T1000 (cell line): ENCODE measurements at regions not wholly inside any gene's neighbourhood (a gene's known extent, or its start where the extent isn't known, plus 50 kb on each side); places are given as distances from the start of the nearest gene placed in this dataset.

Experiments
- DNase-seq: peaks from one replicate; lab custom pipeline; 2025; ENCODE audit warnings: mixed read lengths; lab: John Stamatoyannopoulos, UW

DNA sequence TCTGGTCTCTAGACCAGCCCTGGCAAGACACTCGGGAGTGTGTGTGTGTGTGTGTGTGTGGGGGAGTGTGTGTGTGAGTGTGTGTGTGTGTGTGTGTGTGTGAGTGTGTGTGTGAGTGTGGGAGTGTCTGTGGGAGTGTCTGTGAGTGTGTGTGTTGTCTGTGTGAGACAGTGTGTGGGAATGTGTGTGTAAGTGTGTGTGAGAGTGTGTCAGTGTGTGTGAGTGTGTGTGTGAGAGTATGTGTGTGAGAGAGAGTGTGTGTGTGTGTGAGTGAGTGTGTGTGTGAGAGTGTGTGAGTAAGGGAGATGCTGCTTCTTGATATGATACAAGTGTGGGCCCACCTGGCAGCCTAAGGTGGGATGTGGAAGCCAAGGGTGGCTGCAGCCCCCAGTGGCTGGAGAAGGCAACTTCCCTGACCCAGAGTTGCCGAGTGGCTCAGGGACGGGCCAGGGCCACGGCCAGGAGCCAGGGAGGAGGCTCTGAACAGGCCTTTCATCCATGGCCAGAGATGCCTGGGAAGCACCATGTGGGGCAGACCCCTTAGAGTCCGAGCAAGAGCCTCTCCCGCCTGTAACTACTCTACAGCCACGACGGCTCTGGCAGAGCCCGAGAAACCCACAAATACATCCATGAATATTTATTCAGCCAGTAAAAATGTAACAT lies 159.3 kb upstream of the MYCN start:
- DNase-seq, result no peak

DNA sequence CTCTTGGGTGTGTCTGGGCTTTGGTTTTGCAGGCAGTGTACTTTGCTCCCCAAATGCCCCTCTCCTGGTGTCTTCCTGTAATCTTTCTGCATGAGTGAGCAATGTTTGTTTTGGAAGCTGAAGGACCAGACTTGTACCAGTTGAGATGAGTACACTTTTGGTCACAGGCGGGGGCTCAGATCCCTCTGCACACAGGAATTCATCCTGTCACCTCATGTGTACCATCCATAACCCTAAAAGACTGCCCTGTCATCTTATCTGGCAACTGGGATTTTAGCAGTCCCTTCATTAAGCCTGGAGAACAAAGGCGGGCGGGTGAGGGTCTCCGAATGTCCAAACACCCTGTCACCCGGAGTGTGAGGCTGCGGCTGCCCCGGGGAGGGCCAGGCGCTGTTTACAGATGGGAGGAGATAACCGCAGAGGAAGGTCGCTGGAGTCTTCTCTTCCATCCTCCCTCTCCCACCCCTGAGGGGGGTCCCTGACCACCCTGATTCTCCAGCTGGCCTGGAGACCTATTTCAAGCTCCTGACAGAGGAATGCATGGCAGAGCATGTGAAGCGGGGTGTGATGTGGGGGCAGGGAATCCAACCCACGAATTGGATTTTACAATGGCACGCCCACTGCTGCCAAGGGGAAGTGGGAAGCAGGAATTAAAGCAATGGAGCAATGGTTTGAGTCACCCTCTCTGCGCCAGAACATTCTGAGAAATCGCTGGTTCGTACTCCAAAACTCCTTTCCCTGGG lies 158.2 kb upstream of the MYCN start:
- DNase-seq, result no peak

DNA sequence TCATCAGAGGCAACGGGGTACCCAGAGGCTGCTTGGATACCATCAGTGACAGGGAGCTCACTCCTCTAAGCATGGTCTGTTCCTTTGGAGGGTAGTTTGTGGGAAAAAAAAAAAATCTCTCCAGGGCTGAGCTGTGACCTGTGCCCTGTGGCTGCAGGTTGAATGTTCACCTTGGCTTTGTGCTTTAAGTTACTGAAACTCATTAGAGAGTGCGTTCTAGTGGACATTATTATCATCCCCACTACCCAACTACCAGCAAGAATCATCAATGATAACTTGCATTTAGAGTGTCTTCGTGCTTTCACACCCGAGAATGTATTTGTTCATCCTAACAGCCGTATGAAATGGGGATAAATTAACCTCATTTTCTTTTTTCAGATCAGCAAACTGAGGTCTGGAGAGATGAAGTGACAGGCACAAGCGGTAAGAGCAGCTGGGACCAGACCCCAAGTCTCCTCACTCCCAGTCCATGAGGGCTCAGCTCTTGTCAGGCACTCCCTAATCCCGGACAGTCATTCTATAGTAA lies 157.5 kb upstream of the MYCN start:
- no peak for DNase-seq

DNA sequence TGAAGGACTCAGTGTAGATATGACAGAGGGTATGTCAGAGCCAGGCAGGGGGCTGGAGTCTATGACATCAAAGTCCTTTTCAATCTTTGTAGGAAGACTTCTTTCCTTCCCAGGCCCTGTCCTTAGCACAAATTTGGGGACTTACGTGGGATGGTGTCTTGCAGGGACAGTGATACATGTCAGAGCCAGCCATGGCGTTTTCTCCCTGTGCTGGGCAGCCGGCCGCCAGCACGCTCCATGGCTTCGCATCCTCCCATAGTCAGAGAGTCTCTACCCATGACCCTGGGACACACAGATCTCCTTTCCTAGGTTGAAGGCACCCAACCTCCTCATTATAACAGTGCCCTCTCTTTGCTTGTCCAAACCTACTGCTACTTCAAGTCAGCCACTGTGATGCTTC lies 156.9 kb upstream of the MYCN start:
- no peak for DNase-seq

DNA sequence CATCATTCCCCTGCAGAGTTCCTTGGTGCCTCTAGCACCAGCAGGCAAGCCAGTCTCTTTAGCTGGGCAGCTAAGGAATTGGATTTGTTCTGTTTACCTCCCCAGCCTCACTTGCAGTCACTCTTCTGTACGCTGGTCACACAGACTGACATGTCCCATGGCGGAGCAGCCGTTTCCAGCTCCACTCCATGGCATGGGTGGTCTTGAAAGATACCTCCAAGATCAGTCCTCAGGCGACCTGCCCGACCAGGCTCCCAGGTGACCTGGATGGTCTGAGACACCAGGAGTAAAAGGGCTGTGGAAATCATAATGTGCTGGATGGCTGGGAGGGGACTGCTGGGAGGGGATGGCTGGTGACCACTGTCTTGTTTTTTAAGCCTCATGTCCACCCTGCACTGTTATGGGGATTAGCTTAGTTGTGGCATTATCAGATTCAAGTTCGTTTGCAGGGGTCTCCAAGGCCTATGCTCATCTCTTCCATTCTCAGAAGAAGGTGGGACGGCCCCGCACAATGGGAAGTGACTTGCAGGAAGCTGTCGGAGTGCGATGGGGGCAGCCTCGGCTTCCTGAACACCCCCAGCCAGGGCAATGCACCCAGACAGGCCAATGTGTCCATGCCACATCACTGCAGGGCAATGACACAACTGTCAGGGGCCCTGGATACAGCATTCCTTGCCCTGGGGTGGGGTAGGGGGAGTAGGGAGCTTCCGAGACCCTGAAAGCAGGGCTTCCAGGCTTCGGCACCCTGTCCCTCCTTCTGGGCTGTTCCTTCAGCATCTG lies 156.1 kb upstream of the MYCN start:
- no peak for DNase-seq

DNA sequence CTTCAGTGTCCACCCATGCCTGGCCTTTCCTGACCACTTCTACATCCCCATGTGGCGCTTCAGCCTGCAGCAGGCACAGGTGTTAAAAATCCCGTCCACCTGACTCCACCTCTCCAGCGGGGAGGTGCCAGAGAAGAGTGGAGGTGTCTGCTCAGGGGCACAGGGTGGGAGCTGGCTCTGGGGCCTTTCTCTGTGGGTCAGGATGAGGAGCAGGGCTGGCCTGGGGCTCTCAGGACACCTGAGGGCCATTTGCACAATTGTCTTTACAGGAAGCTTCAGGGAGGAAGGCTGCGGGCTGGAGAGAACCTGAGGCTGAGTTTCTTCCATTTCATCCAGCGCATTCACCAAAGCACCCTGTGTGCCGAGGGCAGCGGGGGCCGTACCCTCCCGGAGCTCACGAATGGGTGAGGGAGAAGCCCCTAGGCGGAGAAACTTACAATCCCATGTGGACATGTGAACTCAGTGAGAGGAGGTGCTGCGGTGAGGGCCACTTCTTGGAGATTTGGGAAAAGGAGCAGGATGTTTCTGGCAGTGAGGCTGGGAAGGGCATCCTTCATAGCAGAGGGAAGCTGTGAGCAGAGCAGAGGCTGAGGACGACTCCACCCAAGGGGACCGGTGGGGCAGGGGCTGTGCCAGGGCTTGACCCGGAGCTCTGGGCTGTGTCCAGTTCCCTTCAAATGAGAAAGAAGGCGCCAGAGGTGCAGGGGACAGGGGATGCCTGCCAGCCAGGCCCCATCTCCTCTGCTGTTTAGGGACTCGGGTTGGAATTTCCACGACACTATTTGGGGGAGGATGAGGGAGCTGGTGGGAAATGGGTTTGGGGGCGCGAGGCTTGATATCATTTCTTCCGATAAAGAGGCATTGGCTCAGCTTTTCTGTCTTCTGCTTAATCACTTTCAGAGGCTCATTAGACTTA lies 155.2 kb upstream of the MYCN start:
- no peak for DNase-seq

DNA sequence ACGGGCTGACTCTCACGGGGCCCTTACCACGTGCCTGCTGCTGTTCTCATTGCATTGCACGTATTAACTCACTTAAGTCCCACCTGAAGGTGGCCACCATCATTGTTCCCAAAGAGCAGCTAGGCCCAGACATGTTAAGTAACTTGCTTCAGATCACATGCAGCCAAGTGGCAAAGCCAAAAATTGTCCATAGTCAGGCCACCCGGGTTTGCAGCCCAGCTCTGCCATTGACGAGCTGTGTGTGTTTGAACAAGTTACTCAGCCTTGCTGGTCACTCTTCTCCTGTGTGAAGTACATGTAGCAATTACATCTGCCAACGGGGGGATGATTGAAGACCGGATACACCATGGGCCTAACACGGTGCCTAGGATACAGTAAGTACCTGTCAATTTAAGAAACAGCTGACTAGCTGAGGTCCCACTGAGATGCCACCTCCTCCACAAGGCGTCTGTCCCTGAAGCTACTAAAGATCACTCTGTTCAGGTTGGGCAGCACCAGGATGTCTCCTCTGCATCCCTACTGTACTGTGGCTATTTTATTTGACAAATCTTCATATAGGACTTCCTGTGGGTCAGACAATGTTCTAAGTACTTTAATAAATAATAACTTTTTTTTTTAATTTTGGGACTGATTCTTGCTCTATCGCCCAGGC lies 154.2 kb upstream of the MYCN start:
- no peak for DNase-seq

DNA sequence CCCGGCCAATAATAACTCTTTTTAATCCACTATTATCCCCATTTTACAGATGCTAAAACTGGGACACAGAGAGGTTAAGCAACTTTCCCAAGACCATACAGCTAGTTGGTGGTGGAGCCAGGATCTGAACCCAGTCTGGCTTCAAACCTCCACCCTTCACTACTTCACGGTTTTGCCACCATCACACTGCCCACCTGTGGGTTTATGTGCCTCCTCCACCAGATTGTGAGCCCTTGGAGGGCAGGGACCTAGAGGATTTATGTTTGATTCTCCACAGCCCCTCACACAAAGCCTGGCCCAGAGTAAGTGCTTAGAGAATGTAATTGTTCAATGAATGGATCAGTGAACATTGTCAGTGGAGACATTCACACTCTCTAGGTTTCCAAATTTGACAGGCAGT lies 153.4 kb upstream of the MYCN start:
- no peak for DNase-seq

DNA sequence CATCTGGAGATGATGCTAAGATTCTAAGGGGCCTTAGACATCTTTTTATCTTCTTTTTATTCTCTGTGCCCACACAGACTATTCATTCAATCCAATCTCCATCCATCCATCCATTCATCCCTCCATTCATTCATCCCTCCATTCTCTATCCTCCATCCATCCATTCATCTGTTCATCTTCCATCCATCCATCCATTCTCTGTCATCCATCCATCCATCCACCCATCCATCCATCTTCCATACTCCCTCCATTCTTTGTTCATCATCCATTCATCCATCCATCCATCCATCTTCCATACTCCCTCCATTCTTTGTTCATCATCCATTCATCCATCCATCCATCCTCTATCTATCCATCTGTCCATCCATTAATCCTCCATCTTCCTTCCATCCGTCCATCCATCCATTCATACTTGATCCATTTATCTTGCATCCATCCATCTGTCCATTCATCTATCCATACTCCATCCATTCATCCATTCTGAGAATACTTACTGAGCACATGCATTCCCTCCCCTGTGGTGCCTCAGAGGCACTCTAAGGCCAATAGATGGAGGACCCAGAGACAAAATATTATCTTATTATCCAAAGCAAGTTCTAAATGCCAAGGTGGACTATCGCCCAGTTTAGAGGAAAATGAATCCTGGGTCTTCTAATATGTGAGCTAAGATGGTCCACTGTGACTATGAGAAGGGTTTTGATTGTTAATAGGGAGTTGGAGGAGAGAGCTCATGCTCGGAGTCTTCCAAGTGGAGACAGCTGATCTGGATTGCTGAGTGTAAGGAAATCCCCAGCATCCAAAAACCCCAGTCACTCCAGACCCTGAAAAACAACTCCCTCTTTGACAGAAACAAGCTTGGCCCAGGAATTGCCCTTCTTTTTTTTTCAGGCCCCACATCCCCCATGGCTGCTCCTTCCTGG lies 152.6 kb upstream of the MYCN start:
- DNase-seq, result no peak

DNA sequence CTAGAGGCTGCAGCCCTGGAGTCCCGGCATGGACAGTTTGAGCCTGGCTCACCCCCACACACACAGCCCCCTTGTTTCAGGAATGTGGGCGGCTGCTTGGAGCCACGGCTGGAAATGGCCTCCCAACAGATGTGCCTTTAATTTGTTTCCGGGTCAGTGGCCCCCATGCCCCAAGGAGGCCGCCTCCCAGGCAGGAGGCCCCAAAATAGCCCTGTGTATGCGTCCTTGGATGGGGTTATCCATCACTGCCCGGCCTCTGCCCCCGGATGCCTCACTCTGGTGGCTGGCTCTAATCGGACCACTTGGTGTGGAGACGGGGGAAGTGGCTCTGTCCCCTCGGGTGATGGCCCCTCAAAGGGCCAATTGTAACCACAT lies 151.9 kb upstream of the MYCN start:
- DNase-seq, result no peak

DNA sequence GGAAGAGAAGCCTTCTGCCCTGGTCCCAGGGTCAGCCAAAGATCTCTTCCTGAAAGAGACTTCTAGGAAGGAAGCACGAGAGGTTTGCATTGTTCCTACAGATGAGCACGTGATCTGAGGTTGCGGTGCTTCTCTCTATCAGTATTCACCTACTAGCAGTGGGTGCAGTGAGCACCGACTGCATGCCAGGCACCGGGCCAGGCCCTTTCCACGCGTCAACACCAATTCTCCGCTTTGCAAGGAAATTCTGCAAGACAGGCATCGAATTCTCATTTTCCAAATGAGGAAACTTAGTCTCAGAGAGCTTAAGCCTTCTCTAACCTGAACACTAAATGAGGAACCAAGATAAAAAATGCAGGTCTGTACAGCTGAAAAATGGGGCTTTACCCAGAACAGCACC lies 151.5 kb upstream of the MYCN start:
- DNase-seq, result no peak

DNA sequence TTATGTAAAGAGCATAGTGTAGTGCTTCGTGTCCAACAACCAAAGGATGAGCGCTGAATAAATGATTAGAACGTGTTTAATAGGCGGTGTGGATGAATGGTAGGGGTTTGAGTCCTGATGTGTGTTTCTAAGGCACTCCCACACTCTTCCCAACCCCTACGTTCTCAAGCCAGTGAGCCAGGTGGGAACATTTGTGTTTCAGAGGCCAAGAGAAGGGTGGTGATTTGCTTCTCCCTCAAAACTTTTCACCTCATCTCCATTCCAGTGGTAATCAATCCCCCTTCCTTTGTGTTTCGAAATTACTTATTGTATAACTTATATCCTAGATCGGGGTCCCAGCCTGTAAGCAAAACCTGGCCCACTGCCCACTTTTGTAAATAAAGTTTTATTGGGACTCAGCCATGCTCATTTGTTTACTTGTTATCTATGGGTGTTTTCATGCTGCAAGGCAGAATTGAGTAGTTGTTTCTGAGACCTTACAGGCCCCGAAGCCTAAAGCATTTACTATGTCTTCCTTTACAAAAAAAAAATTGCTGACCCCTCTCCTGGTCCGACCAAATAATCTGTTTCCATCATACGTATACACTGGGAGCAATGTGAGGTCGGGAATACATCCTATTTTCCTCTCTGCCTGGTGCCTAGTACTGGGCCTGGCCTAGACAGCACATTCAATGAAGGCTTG lies 150.8 kb upstream of the MYCN start:
- DNase-seq, result no peak

DNA sequence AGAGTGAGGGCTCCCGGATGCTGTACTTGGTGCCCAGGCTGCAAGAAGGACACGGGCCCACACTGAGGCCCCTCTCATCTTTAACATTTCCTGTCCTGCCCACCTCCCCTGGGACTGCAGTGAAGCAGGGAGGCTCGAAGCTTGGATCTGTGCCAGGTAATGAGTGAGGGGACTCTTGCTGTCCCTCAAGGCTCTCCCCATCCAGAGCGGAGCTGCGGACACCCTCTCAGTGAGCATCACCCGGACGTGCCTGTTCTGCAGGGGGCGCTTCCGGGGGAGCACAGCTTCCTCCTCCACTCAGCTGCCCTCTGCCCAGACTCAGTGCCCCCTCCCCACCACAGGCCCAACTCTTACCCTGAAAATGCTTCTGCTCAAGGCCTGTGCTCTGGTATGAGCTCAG lies 150.0 kb upstream of the MYCN start:
- DNase-seq, result no peak

DNA sequence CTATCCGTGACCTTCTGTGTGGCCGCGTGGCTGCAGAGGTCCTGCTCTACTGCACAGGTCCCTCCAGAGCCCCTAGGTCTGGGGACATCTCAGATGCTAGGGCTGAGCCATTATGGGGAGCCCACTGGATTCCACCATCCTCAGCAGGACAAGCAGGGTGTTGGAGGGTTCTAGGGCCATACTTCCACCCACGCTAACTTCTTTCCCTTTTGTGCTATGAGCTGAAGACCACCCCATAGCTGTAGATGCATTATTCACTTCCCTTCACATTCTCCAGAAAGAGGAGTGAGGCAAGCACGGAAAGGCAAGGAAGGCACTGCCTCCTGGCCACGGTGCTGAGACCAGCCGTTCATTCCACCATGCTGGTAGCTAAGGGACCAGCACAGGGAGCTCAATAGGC lies 149.5 kb upstream of the MYCN start:
- DNase-seq, result no peak

DNA sequence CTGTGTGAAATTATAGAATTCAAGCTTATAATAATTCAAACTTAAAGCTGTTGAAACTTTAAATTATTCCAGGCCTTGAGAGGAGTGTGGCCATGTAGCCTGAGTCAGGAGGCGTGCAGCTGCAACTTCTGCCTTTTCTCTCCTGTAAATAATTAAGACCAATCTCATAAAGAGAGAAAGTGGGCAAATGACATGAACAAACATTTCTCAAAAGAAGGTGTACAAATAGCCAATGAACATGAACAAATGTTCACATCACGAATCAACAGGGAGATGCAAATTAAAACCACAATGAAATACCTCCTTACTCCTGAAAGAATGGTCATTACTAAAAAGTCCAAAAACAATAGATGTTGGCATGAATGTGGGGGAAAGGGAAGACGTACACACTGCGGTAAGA lies 149.1 kb upstream of the MYCN start:
- DNase-seq, result no peak

DNA sequence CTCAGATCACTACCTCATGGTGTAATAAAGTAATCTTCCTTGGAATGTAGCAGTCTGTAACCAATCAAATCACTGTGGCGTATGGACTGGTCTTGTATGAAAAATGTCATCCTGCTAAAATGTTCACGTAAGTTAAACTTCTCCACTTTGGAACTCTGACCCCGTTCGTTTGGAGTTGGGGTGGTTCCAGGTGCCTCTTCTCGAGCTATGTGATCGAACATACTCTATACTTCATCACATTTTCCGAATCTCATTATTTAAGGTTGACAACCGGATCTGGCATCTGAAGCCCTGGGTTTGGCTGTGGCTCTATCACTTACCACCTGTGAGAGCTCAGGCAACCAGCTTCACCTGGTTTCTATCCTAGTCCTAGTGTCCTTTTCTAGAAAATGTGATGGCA lies 148.0 kb upstream of the MYCN start:
- DNase-seq, result no peak

DNA sequence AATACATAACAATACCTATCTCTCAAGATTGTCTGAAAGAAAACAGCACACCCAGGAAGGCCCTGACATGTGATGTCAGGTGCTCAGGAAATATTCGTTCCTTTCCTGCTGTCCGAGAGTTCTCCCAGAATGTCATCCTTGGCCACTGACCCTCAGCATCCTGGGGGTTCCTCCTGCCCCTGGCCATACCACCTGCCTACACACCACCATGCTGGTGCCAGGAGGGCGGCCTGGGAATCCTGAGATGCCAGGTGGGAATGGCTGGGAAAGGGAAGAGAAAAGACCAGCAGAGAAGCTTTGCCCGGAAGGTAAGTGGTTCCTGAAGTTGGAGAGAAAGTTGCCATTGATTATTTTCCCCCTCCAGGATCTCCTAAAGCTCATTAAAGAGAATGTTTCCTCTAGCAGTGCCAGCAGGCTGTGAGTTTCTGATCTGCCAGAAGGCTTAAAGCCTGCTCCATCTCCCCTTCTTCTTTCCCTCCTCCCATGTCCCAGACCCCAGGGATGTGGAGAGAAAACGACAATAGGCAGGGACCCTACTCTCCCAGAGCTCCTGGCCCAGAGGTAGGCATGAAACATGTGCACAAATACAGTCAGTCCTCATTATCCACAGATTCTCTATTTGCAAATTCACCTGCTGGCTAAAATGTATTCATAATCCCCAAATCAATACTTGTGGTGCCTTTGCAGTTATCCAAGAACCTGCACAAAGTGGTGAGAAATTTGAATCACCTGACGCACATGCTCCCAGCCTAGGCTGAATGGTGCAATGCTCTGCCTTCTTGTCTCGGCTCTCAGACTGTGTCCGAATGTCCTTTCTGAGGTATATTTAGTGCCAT lies 147.1 kb upstream of the MYCN start:
- no peak for DNase-seq

DNA sequence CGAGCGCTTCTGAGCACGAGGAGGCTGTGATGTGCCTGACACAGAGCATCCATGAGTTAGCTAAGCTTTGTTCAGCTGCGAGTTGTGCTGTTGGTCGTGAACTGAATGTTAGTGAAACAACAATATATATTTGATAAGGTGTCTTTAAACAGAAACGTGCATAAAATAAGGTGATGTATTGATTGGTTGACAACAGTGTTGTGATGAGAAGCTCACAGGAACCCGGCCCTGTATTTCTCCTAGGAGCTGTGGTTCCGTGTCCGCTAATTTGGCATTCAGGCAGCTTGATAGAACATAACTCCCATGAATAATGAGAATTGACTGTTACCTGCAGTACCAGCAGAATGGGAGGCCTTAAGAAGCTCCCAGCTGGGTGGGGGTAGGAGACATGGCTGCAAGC lies 146.4 kb upstream of the MYCN start:
- no peak for DNase-seq

DNA sequence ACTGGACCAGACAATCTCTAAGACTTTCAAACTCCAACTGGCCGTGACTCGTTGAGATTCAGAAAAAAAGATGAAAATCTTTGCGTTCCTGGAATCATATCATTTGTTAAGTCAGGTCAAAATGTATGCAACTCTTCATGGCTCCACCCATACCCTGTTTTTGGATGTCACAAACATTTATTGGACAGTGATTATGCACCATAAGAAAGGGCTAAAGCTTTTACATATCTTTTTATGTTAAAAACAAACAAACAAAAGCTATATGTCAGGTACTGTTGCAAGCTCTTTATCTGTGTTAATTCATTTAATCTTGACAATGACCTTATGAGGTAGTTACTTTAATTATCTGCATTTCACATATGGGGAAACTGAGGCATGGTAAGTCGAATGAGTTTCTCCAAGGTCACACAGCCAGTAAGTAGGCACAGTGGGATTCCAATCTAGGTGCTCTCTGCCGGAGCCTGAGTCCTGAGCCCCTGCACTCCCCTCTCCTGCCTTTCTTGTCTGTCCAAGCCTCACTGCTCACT lies 145.7 kb upstream of the MYCN start:
- no peak for DNase-seq
